Activated naive CD4-positive, alpha-beta T cell treated with anti-CD3 and anti-CD28 coated beads, Interleukin-2, amount 50 U/mL, for 24 hours (primary cell): ENCODE measurements at regions not wholly inside any gene's neighbourhood (a gene's known extent, or its start where the extent isn't known, plus 50 kb on each side); places are given as distances from the start of the nearest gene placed in this dataset.
"Not testable (repeated sequence)": the region's sequence is repeated elsewhere in the genome, so short reads cannot be mapped to it uniquely, and the experiment has no call there.

Source experiments
- H3K27ac Mint-ChIP-seq: one replicate; pipeline ENCODE4 v1.8.0; 2021; ENCODE audit warnings: mild to moderate bottlenecking, mixed read lengths
- H3K27me3 Mint-ChIP-seq: one replicate; pipeline ENCODE4 v1.8.0; 2021; ENCODE audit warnings: mixed read lengths
- H3K36me3 Mint-ChIP-seq: one replicate; pipeline ENCODE4 v1.8.0; 2021; ENCODE audit warnings: mixed read lengths
- H3K4me1 Mint-ChIP-seq: one replicate; pipeline ENCODE4 v1.8.0; 2021; ENCODE audit warnings: mixed read lengths
- H3K4me3 Mint-ChIP-seq: one replicate; pipeline ENCODE4 v1.8.0; 2021; ENCODE audit warnings: mild to moderate bottlenecking, mixed read lengths
- H3K9me3 Mint-ChIP-seq: one replicate; pipeline ENCODE4 v1.8.0; 2021; ENCODE audit warnings: mixed read lengths

DNA sequence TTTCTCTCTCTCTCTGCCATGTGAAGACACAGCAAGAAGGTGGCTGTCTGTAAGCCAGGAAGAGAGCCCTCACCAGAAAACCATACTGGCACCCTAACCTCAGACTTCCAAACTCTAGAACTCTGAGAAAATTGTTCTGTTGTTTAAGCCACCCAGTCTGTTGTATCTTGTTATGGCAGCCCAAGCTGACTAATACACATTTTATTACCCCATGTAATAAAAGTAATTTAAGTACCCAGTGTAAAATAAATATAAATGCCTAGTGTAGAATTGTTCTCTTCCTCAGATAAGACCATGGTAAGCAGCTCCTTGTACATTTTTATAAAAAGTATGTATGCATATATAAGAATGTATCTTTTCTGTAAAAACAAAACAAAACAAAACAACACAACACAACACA is 119.7 kb downstream of the DTL start:
- Mint-ChIP-seq H3K4me3 (no peak overlapping the region), H3K9me3 (no peaks in the 10 kb centered on the region), H3K27me3 (no peaks in the 10 kb centered on the region), H3K36me3 (no peaks in the 10 kb centered on the region), H3K27ac (no peak overlapping the region), H3K4me1 (peaks cover 10% of the 10 kb centered on the region)

DNA sequence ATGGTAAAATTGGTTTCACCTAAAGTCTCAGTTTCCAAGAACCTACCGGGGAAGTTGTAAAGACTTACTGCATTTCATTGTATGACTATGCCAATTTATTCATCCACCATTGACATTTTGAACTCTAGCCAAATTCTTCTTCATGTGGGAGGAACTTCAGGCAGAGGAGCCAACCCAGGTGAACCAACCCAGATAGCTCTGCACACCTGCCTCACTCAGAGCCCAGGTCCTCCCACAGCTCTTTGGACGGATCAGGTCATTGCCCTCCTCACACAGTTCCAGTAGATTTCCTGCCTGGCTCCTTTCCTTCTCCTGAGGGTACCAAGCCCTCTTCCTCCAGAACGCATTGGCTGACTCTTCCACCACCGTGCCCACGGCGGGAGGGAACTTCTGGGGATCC is 121.7 kb downstream of the DTL start:
- no peak overlapping the region for H3K4me3 Mint-ChIP-seq
- H3K9me3 Mint-ChIP-seq: no peaks in the 10 kb centered on the region
- H3K36me3 Mint-ChIP-seq: no peaks in the 10 kb centered on the region
- peaks cover 21% of the 10 kb centered on the region for H3K4me1 Mint-ChIP-seq
- no peak overlapping the region for H3K27ac Mint-ChIP-seq
- no peaks in the 10 kb centered on the region for H3K27me3 Mint-ChIP-seq

DNA sequence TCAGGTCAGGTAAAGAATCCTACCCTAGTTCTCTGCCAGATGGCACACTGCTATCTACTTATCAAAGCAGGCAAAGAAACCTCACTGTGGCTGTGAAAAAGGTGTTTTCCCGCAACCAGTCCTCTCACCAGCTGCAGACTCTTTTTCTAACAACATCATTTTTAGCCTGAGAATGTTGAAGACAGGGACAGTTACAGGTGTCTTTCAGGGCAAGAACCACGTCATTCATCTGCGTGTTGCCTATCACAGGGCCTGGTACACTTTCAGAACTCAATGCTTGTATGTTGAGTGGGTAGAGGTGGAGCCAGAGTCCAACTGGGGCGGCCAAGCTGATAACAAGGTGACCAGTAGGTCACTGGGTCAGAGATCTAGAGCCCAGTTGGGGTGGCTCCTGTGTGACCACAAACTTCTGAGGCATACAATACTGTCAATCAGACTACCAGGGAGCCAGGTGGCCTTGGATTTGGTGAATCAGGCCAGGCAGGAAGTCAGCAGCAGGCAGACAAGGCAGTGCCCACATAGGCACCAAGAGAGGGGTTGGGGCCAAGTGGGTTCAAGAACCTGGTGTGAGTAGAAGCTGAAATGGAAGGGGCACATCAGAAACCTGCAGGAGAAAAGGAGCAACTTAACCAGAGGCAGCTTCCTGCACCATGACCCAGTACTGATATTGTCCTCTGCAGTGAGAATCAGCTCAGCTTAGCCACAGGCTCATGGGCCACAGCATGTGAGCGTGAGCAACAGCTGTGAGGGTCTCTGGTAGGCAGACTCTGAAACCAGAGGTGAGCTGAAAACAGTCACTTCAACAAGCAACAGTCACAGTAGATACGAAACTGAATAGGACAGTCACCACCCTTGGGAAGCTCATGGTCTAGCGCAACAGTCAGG is 123.6 kb downstream of the DTL start:
- no peaks in the 10 kb centered on the region for H3K36me3 Mint-ChIP-seq
- H3K4me1 Mint-ChIP-seq: peaks cover 27% of the 10 kb centered on the region
- no peaks in the 10 kb centered on the region for H3K9me3 Mint-ChIP-seq
- H3K4me3 Mint-ChIP-seq: no peak overlapping the region
- H3K27me3 Mint-ChIP-seq: no peaks in the 10 kb centered on the region
- peak overlapping the region; percentile 59 for H3K27ac Mint-ChIP-seq

DNA sequence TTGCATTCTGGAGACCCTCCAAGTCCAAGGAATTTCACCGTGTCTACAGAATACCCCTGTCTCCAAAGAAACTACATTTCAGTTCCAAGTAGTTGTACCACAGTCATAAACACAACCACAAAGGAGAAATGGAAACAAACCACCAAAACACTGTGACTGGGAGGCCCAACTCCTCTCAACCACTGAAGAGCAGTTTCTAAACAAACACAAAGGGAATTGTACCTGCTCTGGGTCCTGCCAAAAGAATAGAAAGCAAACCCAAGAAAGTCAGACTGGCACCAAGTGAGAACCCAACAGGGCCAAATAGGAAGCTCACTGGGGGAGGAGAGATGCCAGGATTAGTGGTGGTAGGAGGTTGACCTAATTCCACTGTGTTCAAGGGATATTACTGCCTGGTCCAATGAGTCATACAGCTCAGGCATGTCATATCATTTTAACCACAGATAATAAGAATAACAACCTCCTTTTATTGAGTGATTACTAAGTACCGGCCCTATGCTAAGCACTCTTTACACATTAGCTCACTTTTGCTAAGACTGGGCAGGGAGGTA is 123.9 kb upstream of the PPP2R5A start:
- Mint-ChIP-seq H3K9me3 (no peaks in the 10 kb centered on the region), H3K4me3 (no peak overlapping the region), H3K27me3 (no peaks in the 10 kb centered on the region), H3K27ac (no peak overlapping the region), H3K36me3 (no peaks in the 10 kb centered on the region), H3K4me1 (peaks cover 27% of the 10 kb centered on the region)

DNA sequence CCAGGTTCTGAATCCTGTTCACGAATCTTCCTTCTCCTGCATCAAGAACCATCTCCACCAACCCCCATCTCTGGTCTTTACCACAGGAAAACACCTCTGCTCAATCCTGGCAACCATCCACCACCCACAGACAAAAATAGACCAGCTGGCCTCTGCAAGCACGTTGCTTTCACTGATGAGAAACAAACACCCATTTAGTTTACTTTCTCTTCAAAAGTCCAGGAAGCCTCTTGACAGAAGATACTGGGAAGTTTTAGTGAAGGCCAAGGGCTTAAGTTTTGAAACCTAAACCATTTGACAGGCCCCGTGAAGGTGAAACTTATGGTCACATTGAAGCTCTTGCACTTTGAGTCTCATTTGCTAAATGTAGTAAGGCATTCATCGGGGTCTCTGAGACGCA is 122.6 kb upstream of the PPP2R5A start:
- H3K36me3 Mint-ChIP-seq: no peaks in the 10 kb centered on the region
- H3K27me3 Mint-ChIP-seq: no peaks in the 10 kb centered on the region
- peaks cover 27% of the 10 kb centered on the region for H3K4me1 Mint-ChIP-seq
- peak overlapping the region; percentile 34 for H3K4me3 Mint-ChIP-seq
- no peaks in the 10 kb centered on the region for H3K9me3 Mint-ChIP-seq
- H3K27ac Mint-ChIP-seq: no peak overlapping the region

DNA sequence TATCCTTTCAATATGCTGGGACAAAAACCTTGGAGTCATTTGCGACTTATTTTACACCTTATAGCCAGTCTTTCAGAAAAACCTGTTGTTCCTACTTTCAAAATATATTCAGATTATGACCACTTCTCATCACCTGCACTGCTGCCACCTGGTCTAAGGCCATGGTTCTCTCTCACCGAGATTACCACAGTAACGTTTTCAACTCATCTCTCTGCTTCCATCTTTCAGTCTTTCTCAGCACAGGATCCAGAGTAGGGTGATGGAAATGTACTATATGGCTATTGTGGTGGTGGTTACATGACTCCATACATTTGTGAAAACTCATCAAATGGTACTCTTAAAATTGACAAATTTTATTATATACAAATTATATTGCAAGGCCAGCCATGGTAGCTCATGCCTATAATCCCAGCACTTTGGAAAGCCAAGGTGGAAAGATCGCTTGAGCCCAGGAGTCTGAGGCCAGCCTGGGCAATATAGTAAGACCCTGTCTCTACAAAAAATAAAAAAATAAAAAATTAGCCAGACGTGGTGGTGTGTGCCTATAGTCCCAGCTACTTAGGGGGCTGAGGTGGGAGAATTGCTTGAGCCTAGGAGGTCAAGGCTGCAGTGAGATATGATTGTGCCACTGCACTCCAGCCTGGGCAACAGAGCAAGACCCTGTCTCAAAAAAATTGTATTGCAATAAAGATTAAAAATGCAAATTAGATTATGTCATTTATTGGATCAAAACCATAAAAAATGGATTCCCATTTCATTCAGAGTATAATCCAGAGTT is 120.9 kb upstream of the PPP2R5A start:
- Mint-ChIP-seq H3K27me3 (no peaks in the 10 kb centered on the region), H3K9me3 (no peaks in the 10 kb centered on the region), H3K4me3 (no peak overlapping the region), H3K27ac (no peak overlapping the region), H3K4me1 (peaks cover 20% of the 10 kb centered on the region), H3K36me3 (no peaks in the 10 kb centered on the region)

DNA sequence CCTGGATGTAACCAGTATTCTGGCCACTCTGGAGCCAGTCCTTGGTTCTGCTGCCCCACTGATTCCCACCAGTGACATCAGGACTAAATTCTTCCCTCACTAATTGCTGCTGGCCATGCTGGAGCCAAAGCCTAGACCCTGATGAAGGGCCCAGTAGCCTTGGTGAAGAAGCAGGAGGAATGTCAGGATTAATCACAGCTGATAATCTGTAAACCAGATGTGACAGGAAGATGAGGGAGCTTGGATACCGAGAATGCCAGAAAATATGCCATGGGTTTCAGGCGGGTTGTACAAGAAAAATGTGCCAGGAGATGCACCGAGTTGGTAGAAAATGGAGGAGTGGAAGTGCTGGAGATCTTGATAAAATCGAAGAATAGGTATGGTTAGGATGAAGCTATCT is 119.0 kb upstream of the PPP2R5A start:
- peaks cover 13% of the 10 kb centered on the region for H3K4me1 Mint-ChIP-seq

DNA sequence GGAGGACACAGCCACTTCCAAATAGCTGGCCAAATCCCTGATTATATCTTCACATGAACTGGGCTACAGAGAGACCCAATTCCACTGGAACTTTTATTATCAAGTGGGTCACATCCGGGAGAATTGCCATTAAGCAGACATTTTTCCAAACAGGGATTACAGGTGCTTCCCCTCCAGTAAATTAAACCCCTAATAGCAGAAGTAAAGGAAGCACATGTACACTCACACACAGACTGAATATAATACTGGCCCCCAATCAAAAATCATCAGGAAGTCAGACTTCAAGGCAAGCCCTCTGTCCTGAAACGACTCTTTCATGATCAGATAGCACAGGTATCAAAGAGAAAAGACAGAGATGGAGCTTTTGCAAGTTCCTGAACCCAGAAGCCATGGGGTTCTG is 118.6 kb upstream of the PPP2R5A start:
- no peaks in the 10 kb centered on the region for H3K27me3 Mint-ChIP-seq
- no peak overlapping the region for H3K4me3 Mint-ChIP-seq
- H3K9me3 Mint-ChIP-seq: no peaks in the 10 kb centered on the region
- no peak overlapping the region for H3K27ac Mint-ChIP-seq
- no peaks in the 10 kb centered on the region for H3K36me3 Mint-ChIP-seq
- peaks cover 9% of the 10 kb centered on the region for H3K4me1 Mint-ChIP-seq

More for the DNA sequence above, 119.0 kb upstream of the PPP2R5A start:
- Mint-ChIP-seq H3K27me3 (no peaks in the 10 kb centered on the region), H3K27ac (no peak overlapping the region), H3K9me3 (no peaks in the 10 kb centered on the region), H3K36me3 (no peaks in the 10 kb centered on the region), H3K4me3 (no peak overlapping the region)

DNA sequence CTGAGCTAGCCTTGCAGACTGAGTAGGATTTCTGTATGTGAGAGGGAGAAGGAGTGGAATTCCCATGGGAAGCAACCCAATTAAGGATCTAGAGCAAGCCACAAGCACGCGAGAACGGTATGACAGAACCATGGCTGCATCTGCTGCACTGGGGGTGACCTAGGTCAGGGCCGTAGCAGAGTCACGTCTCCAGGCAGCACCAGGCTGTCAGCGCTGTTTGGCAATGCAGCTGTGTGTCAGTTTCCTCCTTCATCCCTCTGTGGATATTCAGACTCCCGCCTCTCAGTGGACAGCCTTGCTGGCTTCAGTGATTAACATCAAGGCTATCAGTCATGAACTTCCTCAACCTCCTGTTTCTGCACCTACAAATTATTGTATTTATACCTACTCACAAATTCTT is 118.1 kb upstream of the PPP2R5A start:
- Mint-ChIP-seq H3K36me3 (no peaks in the 10 kb centered on the region), H3K9me3 (no peaks in the 10 kb centered on the region), H3K4me3 (no peak overlapping the region), H3K27ac (no peak overlapping the region), H3K4me1 (peaks cover 7% of the 10 kb centered on the region), H3K27me3 (no peaks in the 10 kb centered on the region)

DNA sequence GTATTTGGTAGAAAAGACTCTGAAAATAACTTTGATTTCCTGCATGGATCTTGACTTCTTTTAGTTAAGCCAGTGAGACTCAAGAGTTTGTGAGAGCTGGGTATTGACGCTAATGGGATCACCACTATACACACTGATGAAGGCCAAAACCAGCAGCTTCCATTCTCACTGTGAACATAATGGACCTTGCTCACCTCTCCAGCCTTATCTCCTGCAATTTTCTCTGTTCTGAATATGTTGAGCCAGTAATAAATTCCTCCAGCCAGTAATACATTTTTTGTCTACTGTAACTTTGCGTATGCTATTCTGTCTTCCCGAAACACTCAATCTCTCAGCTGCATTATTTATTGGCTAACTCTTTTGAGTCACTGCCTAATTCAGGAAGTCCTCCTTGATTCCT is 111.6 kb upstream of the PPP2R5A start:
- Mint-ChIP-seq H3K9me3 (no peaks in the 10 kb centered on the region), H3K4me1 (no peaks in the 10 kb centered on the region)

DNA sequence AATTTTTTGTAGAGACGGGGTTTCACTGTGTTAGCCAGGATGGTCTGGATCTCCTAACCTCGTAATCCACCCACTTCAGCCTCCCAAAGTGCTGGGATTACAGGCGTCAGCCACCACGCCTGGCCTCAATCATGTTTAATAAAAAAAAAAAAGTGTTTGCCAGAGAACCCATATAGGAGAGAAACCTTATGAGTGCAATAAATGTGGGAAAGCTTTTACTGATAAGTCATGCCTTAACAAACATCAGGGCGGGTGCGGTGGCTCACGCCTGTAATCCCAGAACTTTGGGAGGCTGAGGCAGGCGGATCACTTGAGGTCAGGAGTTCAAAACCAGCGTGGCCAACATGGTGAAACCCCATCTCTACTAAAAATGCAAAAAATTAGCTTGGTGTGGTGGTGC is 110.9 kb upstream of the PPP2R5A start:
- not testable (repeated sequence) for H3K4me1 Mint-ChIP-seq, H3K27me3 Mint-ChIP-seq, H3K4me3 Mint-ChIP-seq, H3K36me3 Mint-ChIP-seq, H3K27ac Mint-ChIP-seq, H3K9me3 Mint-ChIP-seq

More for the DNA sequence above, 111.6 kb upstream of the PPP2R5A start:
- Mint-ChIP-seq H3K4me3 (no peak overlapping the region), H3K27ac (no peak overlapping the region), H3K27me3 (no peaks in the 10 kb centered on the region), H3K36me3 (no peaks in the 10 kb centered on the region)

DNA sequence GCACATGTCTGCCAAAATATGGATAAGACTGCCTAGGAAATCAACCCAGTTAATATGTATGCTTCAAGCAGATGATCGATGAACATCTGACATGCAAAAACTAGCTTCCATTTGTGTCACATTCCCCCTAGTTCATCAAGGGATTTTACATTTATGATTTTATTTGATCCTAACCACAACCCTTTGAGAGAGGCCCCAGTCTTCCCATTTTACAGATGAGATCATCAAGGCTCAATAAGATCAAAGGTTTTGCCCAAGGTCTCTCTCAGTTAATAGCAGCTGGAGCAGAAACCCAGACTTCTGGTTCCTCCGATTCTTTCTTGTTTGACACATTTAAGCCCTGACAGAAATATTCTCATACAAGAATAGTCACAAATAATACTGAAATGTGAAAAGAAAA is 107.7 kb upstream of the PPP2R5A start:
- no peaks in the 10 kb centered on the region for H3K36me3 Mint-ChIP-seq
- no peaks in the 10 kb centered on the region for H3K4me1 Mint-ChIP-seq
- no peak overlapping the region for H3K4me3 Mint-ChIP-seq
- no peaks in the 10 kb centered on the region for H3K27me3 Mint-ChIP-seq
- no peak overlapping the region for H3K27ac Mint-ChIP-seq
- no peaks in the 10 kb centered on the region for H3K9me3 Mint-ChIP-seq

DNA sequence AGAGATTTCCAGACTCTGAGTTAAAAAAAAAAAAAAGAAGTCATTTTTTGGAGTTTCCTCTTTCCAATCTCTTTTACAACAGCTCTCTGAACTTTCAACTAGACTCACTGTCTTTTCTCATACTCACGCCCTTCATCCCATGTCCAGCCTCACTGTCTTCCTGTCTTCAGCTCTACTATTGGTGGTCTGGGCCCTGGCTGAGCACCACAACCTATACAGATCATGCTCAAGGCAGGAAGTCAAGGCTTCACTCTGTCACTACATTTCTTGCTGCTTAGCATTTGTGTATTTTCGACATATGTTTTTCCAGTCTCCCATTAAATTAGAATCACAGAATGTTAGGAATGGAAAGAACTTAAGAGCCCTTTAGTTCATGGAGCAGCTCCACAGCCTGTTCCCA is 106.4 kb upstream of the PPP2R5A start:
- Mint-ChIP-seq H3K9me3 (no peaks in the 10 kb centered on the region), H3K27me3 (no peaks in the 10 kb centered on the region), H3K4me1 (no peaks in the 10 kb centered on the region), H3K36me3 (no peaks in the 10 kb centered on the region), H3K4me3 (no peak overlapping the region), H3K27ac (no peak overlapping the region)

DNA sequence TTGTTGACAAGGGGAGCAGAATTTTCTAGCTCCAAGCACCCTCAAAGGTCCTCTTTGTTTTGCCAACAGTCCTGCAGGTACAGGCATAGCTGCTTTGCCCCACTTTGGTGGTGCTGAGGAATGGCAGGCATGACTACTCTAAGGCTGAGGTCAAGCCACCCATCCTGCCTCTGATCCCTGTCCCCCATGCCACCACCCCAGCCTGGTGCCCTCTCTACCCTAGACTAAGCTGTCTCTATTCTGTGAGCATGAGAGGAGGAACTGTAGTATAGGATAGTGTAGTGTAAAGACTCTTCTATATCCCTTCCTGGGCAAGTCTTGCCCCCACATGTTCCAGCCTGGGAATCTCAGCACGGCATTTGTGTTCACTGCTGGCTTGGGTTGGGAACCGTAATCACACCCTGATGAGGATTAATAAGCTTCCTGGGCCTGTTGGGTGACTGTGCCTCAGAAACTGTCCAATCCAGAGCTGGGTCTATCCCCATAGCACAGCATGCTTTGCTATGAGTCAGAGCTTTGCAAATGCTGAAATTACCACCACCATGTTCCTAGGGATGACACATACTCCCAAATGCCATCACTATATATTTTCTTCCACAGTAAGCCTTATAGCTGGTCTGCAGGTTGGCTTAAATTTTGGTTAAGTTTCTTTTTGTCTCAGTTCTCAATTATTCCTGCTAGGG is 105.7 kb upstream of the PPP2R5A start:
- no peak overlapping the region for H3K27ac Mint-ChIP-seq
- H3K27me3 Mint-ChIP-seq: no peaks in the 10 kb centered on the region
- no peaks in the 10 kb centered on the region for H3K36me3 Mint-ChIP-seq
- H3K9me3 Mint-ChIP-seq: no peaks in the 10 kb centered on the region
- H3K4me1 Mint-ChIP-seq: no peaks in the 10 kb centered on the region
- H3K4me3 Mint-ChIP-seq: no peak overlapping the region

DNA sequence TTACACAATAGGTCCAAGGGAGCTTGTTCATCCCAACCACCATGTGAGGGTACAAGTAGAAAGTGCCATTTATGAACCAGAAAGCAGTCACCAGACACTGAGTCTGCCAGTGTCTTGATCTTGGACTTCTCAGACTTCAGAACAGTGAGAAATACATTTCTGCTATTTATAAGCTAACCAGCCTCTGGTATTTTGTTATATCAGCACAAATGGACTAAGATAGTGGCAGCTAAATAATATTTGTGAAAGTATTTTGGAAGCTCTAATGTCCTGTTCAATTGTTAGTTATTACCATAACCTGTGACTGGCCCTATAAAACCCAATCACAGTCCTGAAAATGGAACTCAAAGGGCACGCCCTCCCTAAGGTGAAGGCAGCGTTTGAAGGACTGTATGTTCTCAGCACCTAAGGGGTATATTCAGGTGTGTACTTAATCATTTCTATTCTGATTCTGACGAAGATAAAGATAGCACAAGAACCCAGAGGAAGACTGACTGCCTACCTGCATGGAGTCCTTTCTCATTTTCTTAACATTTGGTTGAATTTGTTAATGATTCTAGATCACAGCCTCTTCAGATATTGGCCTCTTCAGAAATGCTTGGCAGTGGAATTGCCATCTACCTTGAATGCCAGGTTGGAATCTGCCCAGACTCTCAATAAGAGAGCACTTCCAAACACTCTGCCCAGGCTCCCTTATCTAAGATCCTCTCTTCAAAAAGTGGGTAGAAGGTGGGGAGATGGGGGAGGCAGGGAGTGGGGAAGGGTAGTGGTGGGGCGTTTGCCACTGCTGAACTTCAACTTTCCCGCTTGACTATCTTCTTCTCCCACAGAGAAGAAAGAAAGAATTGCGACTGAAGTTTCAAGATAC is 104.0 kb upstream of the PPP2R5A start:
- Mint-ChIP-seq H3K9me3 (no peaks in the 10 kb centered on the region), H3K27me3 (no peaks in the 10 kb centered on the region), H3K4me3 (no peak overlapping the region), H3K36me3 (no peaks in the 10 kb centered on the region), H3K27ac (no peak overlapping the region), H3K4me1 (peaks cover 4% of the 10 kb centered on the region)
